ENCODE measurements at regions not wholly inside any gene's neighbourhood (a gene's known extent, or its start where the extent isn't known, plus 50 kb on each side); places are given as distances from the start of the nearest gene placed in this dataset.
"Not testable (repeated sequence)": the region's sequence is repeated elsewhere in the genome, so short reads cannot be mapped to it uniquely, and the experiment has no call there.

DNA sequence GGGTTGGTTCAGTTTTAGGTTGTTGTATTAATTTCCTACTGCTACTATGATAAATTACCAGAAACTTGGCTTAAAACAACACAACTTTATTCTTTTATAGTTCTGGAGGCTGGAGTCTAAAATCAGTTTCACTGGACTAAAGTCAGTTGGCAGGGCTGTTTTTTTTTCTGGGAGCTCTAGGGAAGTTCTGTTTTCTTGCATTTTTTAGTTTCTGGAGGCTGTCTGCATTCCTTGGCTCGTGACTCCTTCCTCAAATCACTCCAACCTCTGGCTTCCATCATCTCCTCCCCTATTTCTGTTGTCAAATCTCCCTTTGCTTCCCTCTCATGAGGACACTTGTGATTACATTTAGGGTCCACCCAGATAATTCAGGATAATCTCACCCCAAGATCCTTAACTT is 51.3 kb upstream of the SUB1 start:
- no peak for DNase-seq

DNA sequence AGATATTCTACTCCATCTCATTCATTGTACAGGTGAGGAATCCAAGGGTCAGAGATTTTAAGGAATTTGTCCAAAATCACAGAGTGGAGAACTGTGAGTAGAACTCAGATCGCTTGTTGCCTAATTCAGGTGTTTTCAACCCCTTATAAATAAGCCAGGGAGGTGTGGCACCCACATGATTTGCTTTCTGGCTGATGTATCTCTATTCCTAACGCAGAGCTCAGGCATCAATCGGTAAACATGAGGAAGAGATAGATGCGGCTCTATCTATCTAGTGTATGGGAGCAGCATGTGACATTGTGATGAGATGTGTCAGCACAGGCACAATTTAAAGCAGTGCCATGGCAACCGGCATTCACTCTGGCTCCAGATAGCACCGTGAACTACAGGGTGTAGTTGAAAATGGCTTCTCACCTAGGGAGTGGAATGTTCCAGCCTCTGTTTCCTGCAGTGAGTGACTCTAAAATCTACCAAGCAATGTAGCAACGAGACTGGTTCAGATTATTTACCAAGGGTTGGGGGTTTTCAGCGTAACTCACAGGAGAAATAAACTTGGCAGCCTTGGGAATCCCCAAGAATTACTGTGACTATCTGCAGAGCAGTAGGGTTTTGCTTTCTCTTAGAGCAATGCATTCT is 53.4 kb upstream of the SUB1 start:
- no peak for DNase-seq

DNA sequence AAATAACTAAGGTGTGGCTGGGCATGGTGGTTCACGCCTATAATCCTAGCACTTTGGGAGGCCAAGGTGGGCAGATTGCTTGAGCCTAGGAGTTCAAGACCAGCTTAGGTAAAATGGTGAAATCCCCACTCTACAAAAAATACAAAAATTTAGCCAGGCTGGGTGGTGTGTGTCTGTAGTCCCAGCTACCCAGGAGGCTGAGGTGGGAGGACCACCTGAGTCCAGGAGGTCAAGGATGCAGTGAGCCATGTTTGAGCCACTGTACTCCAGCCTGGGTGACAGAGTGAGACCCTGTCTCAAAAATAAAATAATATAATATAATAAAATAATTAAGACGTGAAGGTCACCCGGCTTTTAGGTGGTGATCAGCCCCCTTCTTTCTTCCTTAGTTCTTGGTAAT is 58.0 kb upstream of the SUB1 start:
- not testable (repeated sequence) for DNase-seq

DNA sequence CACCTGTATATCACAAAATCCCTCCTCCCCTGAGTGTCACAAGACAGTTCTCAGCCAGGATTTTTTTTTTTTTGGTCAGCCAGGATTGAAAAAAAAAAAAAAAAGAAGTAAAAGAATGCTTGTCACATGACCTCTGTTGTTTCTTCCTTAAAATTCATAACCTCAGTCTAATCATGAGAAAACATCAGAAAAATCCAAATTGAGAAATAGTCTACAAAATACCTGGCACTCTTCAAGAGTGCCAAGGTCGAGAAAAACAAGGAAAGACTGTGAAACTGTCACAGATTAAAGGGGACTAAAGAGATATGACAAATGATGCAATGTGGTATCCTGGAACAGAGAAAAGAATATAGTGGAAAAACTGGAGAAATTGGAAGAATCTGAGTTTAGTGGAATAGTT is 58.5 kb upstream of the SUB1 start:
- DNase-seq = no peak

DNA sequence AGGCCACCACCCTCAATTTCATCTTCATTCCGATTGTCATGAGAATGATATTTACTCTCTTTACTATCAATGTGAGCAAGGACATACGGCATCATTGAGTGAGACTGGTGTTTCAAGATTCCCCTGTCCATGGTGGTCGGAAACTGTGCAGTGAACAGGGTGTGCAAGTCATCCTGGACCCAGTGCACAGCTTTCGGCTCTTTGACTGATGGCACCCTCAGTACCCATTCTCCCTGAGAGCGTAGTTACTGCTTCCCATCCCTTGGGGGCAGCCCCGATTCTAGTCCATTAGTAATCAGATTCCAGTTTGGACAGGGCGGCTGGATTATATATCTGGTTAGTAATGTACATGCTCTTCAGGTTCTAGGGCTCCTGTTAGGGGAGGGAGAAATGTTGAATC is 61.7 kb upstream of the SUB1 start:
- DNase-seq = no peak

DNA sequence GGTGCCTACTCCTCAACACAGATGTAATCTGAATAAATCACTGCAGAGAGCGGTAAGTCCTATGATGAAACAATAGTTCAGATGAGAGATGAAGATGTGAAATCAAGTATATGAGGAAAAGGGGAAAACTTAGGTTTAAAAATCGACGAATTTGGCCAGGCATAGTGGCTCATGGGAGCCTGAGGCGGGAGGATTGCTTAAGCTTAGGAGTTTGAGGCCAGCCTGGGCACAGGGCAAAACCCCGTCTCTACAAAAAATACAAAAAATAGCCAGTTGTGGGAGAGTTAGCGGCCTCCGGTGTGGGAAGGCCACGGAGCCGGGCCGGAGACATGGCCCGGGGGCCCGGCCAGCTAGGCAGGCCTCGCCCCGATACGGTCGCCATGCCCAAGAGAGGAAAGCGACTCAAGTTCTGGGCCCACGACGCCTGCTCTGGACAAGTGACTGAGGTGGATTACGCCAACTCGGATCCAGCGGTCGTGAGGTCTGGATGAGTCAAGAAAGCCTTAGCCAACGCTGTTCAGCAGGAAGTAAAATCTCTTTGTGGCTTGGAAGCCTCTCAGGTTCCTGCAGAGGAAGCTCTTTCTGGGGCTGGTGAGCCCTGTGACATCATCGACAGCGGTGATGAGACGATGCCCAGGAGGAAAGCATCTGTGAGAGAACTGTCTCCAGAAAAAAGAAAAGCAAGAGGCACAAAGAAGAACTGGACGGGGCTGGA is 62.8 kb upstream of the SUB1 start:
- no peak for DNase-seq

DNA sequence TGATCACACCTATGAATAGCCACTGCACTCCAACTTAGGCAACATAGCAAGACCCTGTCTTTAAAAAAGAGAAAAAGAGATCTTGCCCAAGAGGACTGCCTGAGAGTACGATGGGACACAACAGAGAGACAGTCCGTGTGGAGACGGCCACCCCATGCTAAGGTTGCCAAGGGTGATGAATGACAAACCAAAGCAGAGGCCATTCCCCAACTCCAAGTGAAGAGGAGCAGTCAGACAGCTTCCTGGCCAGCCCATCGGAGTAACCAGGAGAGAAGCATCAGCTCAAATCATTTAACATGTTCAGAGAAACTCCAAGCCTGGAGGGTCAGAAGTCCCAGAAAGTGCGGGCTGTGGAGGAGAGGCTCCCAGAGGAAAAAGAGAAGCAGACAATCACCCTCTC is 63.9 kb upstream of the SUB1 start:
- DNase-seq = no peak

DNA sequence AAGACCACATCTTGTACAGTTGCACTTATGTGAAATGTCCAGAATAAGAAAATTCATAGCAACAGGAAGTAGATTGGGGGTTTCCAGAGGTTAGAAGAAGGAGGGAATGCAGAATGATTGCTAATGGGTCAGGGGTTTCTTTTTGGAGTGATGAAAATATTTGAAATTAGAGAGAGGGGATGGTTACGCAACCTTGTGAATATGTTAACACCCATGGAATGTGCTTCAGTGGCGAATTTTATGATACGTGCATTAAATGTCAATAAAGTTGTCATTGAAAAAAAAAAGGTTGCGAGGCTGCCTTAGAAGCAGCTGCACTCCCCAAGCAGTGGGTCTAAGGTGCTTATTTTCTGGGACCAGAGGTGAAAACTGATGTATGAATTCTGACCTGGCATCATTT is 64.4 kb upstream of the SUB1 start:
- no peak for DNase-seq

DNA sequence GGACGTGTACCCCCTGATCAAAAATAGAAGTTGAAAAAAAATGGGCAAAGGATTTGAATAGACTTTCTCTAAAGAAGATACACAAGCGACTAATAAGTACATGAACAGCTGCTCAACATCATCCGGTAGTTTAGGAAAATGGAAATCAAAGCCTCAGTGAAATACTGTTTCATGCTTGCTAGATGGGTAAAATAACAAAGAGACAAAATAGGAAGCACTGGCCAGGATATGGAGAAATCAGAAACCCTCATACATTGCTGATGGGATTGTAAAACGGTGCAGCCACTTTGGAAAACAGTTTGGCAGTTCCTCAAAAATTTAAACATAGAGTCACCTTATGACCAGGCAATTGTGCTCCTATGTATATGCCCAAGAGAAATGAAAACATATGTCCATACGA is 65.0 kb upstream of the SUB1 start:
- no peak for DNase-seq

DNA sequence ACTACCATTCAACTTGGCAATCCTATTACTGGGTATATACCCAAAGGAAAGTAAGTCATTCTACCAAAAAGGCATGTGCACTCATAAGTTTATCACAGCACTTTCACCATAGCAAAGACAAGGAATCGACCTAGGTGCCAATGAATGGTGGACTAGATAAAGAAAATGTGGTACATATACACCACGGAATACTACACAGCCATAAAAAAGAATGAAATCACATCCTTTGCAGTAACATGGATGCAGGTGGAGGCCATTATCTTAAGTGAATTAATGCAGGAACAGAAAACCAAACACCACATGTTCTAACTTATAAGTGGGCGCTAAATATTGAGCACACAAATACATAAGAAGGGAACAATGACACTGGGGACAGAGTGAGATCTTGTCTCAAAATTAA is 65.8 kb upstream of the SUB1 start:
- no peak for DNase-seq

DNA sequence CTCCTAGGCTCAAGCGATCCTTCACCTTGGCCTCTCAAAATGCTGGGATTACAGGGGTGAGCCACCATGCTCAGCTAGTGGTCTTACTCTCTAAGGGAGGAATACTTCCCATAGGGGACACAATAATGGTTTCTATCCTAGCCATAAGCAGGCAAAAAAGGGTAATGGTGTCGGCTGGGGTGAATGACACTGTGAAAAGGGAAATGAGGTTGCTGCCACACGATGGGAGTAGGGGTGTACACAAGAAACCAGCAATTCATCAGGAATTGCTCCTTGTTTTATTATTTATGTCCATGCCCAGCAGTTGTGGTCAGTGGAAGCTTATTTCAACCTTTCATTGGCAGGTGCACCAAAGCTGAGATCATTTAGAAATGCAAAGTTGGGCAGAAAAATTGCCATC is 70.3 kb upstream of the ZFR start:
- no peak for DNase-seq

DNA sequence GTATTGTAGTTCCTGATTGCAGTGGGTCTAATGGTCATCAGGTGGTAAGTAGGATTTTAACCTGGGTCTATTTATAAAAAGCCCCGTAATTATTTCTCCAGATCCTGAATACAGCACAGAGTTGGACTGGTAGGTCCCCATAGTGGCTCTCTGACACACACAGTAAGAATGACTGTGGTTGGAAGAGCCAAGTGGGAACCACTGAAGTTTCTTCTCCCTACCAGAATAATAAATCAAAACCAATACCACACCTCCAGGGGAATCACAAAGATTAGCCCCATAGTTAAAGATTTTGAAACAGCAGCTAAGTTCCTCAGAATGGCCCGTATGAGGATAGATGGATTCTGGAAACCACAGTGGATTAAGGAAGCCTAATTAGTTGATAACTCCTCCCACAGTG is 68.4 kb upstream of the ZFR start:
- no peak for DNase-seq

DNA sequence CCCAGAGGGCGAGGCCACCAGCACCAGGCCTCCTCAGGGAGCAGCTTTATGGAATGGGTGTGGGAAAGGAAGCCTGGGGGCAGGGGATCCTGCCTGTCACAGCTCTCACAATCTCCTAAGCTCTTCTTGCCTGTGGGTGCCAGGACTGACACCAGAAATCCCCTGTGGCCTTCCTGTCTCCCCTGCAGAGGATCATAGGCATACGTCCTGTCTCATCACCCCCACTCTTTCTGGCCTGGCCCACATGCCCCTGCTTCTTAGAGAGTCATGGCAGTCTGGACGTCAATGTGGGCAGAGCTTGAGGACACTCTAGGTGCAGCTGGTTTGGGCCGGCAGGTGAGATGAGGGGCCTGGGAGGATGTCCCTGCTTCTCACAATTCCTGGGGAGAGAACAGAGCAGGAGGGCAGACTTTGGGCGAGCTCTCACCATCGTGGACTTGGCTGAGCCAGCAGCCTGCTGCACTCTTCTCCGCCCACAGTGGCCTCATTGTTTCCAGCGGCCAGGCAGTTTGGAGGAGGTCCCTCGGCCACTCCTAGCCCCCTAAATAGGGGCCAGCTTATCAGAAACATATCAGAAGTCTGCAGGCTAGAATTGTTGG is 67.3 kb upstream of the ZFR start:
- no peak for DNase-seq

DNA sequence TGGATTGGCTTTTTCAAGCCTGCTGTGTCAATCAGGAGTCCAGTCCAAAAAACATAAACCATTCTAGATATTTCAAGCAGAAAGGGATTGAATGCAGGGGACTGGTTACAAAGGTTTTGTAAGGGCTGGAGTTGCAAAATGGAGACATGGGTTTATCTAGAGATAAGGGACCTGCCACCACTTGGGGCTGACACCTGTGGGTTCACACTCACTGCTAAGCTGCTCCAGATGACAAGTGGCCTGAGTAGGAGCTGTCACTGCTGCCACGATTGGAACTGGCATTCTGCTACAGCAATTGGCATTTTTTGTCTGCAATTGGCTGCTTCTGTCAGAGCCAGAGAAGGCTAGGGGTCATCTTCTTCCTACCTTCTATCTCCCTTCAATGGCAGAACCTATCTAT is 66.3 kb upstream of the ZFR start:
- no peak for DNase-seq

DNA sequence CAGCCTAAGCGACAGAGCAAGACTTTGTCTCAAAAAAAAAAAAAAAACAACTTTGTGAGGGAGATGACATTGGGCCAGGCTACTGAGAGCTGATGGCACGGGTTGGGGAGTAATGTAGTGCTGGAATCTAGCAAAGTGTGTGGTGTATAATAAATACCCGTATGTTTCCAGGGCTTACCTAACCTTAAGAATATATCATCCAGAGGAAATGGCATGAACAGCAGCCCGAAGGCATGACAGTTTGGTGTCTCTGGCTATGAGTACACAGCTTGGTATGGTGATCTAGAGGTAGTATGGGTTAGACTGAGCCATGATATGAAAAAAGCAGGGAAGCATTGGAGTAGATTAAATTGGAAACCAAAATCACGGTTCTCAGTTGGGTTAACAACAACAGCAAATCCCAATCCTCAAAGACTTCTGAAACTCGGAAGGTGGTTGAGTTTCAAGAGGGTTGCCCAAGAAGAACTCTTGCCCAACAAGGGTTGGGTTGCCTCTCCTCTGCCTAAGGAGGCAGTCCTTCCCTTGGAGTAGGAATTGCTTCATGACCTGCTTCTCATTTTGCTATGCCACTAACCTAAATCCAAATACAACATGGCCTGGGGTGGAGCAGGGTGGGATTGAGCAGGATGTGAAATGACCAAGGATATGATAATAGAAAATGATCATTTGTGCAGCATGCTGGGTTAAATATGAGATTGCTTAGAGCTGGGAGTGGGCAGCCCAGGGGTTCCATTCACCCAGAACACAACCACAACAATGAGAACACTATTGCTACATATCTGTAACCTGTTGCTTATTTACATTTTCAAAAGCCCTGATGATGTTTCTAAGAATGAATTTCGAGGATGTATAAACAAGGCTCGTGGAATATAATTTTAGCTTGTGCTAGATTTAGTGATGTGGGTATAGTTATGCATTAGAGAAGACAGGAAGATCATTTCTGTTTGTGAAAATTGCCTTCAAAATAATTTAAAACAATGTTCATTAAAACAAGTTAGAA is 64.6 kb upstream of the ZFR start:
- DNase-seq = no peak

DNA sequence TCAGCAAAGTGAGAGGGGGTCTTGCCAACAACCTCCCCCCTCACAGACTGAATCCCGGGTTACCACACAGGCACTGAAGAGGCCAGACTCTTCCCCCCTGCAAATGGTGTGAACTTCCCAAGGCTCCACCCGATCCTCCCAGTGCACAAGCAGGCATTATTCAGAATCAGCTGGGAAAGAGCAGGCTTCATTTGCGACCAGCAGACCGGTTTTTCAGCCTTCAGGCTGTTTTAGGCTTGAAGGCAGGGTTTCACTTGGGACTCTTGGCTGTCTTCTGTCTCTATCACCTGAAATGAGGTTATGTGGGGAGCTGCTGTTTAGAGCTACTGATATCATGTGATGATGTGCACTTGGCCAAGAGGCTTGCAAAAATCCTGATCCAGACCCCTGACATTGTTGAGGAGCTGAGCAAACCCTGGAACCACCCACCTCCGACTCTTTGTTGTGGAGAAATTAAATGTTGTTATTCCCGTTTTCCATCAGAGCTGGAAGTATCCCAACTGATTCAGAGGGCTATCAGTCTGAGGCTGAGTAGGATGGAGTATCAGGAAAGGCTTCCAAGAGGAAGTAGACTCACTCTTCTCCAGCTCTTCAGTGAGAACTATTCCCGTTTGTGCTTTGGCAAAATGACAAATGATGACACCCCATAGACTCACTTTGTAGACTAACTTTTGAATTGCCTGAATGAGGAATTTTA is 63.3 kb upstream of the ZFR start:
- DNase-seq = peak; percentile 56

DNA sequence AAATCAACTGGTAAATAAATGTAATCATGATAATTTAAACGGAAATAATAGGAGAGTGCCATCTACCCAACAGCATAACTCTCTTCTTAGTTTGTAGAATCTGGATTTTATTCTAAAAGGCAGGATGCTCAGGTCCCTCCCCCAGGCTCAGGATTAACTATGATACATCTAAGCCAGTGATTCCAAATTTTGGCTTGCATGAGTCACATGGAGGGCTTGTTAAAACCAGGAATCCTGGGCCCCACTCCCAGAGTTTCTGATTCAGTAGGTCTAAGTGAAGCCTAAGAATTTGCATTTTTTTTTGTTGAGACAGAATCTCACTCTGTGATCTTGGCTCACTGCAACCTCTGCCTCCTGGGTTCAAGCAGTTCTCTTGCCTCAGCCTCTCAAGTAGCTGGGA is 62.3 kb upstream of the ZFR start:
- peak; percentile 79 for DNase-seq

DNA sequence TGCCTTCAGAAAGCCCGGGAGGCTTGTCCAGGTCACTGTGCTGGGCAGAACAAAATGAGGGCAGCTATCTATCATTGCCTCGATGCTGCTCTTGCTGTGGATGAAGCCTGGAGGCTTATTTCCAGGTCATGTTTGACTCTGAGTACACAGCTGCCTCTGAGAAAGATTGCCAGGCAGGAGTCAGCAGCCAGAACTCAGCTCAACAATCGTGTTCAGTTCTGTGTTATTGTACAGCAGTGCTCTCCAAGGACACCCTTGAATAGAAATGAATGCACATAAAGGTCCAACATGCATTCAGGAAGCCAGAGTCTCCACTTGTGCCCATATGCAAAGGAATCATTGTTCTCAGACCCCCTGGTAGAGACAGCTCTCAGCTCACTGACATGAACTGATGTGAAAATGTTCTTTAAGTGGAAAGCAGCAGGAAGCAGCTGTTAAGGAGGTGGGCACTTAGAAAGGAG is 61.7 kb upstream of the ZFR start:
- DNase-seq = peak; percentile 72

DNA sequence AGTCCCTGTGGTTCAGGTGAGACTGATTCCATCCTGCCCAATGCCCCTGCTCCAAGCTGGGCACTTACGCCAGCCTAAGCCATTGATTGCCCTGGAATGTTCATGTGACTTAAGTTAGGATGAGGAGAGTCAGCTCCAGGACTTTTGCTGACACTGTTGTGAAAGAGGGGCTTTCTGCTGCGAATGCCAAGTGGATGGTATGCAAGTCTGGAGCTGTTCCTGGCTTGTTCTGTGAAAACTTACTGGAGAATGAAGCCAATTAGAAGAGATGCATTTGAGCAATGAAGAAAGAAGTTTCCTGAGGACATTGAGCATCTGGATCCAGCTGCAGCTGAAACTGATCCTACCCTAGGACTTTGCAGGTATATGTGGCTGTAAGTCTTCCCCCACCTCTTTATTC is 61.2 kb upstream of the ZFR start:
- peak; percentile 40 for DNase-seq

DNA sequence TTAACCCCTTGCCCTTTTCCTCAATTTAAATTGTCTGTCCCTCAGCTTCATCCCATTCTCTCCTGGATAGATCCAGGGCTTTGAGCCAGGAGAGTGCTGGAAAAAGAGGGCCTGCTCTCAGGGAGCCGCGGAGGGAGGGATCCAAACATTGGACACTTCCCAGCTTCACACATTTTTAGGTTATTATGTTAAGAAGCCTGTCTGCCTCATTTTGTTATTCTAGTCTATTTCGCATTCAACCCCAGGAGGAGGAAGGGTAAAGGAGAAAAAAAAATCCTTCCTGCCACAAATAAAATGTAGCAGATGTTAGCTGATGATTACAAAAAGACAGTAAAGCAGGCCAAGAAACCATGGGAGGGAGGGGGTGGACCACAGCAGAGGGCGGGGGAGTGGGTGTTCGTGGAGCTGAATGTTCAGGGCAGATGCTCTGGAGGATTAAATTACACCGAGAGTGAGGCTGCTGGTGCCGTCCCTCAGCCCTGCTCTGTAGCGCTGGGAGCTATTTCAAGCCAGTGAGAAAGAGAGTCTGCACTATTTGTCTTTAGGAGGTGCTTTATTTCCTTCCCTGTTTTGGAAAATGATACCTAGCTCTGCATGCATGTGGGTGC is 60.6 kb upstream of the ZFR start:
- peak; percentile 99 for DNase-seq

DNA sequence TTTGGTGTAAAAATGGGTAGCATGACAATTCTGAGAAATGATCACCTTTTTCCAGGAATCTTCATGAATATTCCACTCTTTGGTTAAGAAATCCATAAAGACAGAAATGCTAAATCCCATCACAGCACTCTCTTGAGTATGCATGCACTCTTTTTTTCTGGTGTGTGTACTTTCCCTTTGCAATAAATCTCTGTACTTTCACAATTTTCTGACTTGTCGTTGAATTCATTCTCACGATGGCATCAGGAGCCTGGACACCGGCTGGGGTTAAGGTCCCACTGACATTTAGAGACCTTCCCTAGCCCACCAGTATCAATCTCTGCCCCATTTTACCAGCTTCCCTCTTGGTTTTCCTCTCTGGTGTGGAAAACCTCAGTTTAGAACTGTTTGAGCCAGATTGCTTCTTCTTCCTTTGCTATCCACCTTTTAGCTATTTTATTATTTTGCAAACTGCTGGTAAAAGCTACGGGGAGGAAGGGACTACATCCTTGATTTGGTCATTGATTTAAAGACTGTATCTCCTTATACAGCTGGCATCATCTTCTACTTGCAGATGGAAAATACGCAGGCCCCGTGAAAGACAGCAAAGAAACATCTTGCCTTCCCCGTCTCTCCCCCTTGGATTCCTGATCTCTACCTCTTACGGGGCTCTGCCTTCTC is 59.9 kb upstream of the ZFR start:
- no peak for DNase-seq

DNA sequence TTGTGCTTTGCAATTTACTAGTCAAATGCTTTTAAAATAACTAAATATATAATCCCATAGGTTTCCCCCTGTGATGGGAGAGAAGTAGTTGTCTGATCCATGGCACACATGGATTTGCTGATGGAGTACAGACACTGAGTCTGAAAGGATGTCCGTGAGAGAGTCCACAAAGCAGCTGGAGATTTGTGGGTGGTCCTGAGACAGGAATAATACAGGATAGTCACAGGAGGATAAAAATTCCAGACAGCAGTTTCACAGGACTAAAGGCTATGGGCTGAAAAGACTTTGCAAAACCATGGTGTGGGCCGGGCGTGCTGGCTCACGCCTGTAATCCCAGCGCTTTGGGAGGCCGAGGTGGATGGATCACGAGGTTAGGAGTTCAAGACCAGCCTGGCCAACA is 58.7 kb upstream of the ZFR start:
- DNase-seq = no peak

All from NCI-H446 treated with DMSO at 0.1 percent for 48 hours (cell line).